GM12878 (cell line): ENCODE measurements at regions not wholly inside any gene's neighbourhood (a gene's known extent, or its start where the extent isn't known, plus 50 kb on each side); places are given as distances from the start of the nearest gene placed in this dataset.
A peak's percentile ranks its signal among the peaks of the same experiment; 100 is the strongest.

ENCODE experiments used
- ATAC-seq: fragments of 200-7000 bp; cut with Tn5 transposase; 3 replicates; pipeline ENCODE4 v1.9.1; 2020; ENCODE audit warnings: mild to moderate bottlenecking, moderate library complexity
- BruUV-seq: library from RNA; stranded (reverse); fragments of 400-500 nt; replicated peaks from 2 replicates; lab custom pipeline; 2021; lab: Mats Ljungman, UMichigan
- CTCF ChIA-PET: fragments of 300-600 bp; sonication (Branson Sonifier 250); formaldehyde crosslinking; extraction: SDS; loops from one replicate; lab custom pipeline; 2021; ENCODE audit warnings: inconsistent platforms; lab: Yijun Ruan, JAX
- POLR2A ChIA-PET: fragments of 350-600 bp; formaldehyde crosslinking; extraction: SDS; loops from one replicate; lab custom pipeline; 2021; ENCODE audit warnings: inconsistent platforms; lab: Charles Lee
- RAD21 ChIA-PET: fragments of 300-600 bp; sonication (Branson Sonifier 250); formaldehyde crosslinking; loops from one replicate; lab custom pipeline; 2023; ENCODE audit warnings: antibody characterized with exemption; ENCODE audit not compliant: unreplicated experiment; lab: Charles Lee
- SMC1A ChIA-PET: fragments of 300-600 bp; sonication (Branson Sonifier 250); formaldehyde crosslinking; loops from one replicate; lab custom pipeline; 2023; ENCODE audit not compliant: unreplicated experiment, uncharacterized antibody; lab: Charles Lee
- DNase-seq: peaks from one replicate; pipeline ENCODE4 v3.0.0-alpha.2; 2011; ENCODE audit warnings: low read depth, low spot score
- FAIRE-seq: peaks from 3 replicates; lab custom pipeline; 2011; peaks lifted over from hg19 to GRCh38; lab: Jason Lieb, UNC
- H2AFZ ChIP-seq: 2 replicates; pipeline ENCODE4 v1.6.0; 2011; ENCODE audit warnings: low read depth, low read length, control low read depth; ENCODE audit not compliant: control insufficient read depth
- H3K27ac ChIP-seq: 2 replicates; pipeline ENCODE4 v1.5.1; 2011; ENCODE audit warnings: control low read depth; ENCODE audit not compliant: control insufficient read depth, insufficient read depth
- H3K27me3 ChIP-seq, 2 experiments: replicated peaks in 1 of 2; 2 replicates each; pipeline versions ENCODE4 v1.6.0 to v1.6.1; 2011; ENCODE audit warnings: low read length in 1 of 2; ENCODE audit not compliant: control insufficient read depth in 2 of 2, insufficient read depth in 2 of 2
- H3K36me3 ChIP-seq, 2 experiments: 2 replicates each; pipeline ENCODE4 v1.5.1; 2011; ENCODE audit warnings: low read length in 1 of 2; ENCODE audit not compliant: control insufficient read depth in 2 of 2, insufficient read depth in 2 of 2
- H3K4me1 ChIP-seq: 2 replicates; pipeline ENCODE4 v1.6.1; 2011; ENCODE audit warnings: mild to moderate bottlenecking, low read length, moderate library complexity, mixed read lengths; ENCODE audit not compliant: control insufficient read depth, insufficient read depth
- H3K4me2 ChIP-seq: 2 replicates; pipeline ENCODE4 v1.6.0; 2011; ENCODE audit warnings: control low read depth; ENCODE audit not compliant: control insufficient read depth, insufficient read depth
- H3K4me3 ChIP-seq: fragments of 200-600 bp; sonication (generic); 2 replicates; pipeline ENCODE4 v1.5.1; 2016
- H3K79me2 ChIP-seq: 2 replicates; pipeline ENCODE4 v1.6.0; 2011; ENCODE audit warnings: low read length; ENCODE audit not compliant: control insufficient read depth, insufficient read depth
- H3K9ac ChIP-seq: 2 replicates; pipeline ENCODE4 v1.8.0; 2011; ENCODE audit warnings: low read length, control low read depth, mixed read lengths; ENCODE audit not compliant: control insufficient read depth, insufficient read depth
- H3K9me3 ChIP-seq: replicated peaks from 3 replicates; pipeline ENCODE4 v1.5.1; 2011; ENCODE audit warnings: mild to moderate bottlenecking, low read length; ENCODE audit not compliant: control insufficient read depth, insufficient read depth
- H4K20me1 ChIP-seq: 2 replicates; pipeline ENCODE4 v1.6.0; 2011; ENCODE audit not compliant: control insufficient read depth, insufficient read depth
- CHD2 ChIP-seq: IDR thresholded peaks from 2 replicates; pipeline ENCODE4 v1.6.1; 2011; ENCODE audit warnings: low read depth, low read length, improper control_type of control experiment, borderline replicate concordance
- E2F4 ChIP-seq: IDR thresholded peaks from 2 replicates; pipeline ENCODE4 v1.6.1; 2012; ENCODE audit warnings: low read depth, low read length, improper control_type of control experiment
- ESRRA ChIP-seq: IDR thresholded peaks from 2 replicates; pipeline ENCODE4 v1.6.1; 2012; ENCODE audit warnings: mild to moderate bottlenecking, low read length, improper control_type of control experiment
- EZH2 ChIP-seq: IDR thresholded peaks from 2 replicates; pipeline ENCODE4 v1.6.1; 2012; ENCODE audit warnings: low read depth, mild to moderate bottlenecking, control low read depth, inconsistent platforms, low read length, borderline replicate concordance; ENCODE audit not compliant: control insufficient read depth
- IKZF1 ChIP-seq: fragments of 450-650 bp; conservative IDR thresholded peaks from 2 replicates; pipeline ENCODE4 v1.6.1; 2017; ENCODE audit warnings: antibody characterized with exemption, mild to moderate bottlenecking
- IRF4 ChIP-seq: IDR thresholded peaks from 2 replicates; pipeline ENCODE4 v1.6.1; 2011; ENCODE audit warnings: low read depth, low read length
- JUNB ChIP-seq: IDR thresholded peaks from 2 replicates; pipeline ENCODE4 v1.6.1; 2016; ENCODE audit warnings: antibody characterized with exemption, mild to moderate bottlenecking
- MAX ChIP-seq: IDR thresholded peaks from 2 replicates; pipeline ENCODE4 v1.6.1; 2012; ENCODE audit warnings: low read depth, low read length, improper control_type of control experiment
- MTA2 ChIP-seq: fragments of 450-650 bp; IDR thresholded peaks from 2 replicates; pipeline ENCODE4 v1.6.1; 2016; ENCODE audit warnings: low read depth, mild to moderate bottlenecking, moderate library complexity
- MYB ChIP-seq: fragments of 150-350 bp; IDR thresholded peaks from 2 replicates; pipeline ENCODE4 v1.6.1; 2014; ENCODE audit warnings: mild to moderate bottlenecking, low read depth, low read length, borderline replicate concordance
- MYC ChIP-seq: IDR thresholded peaks from 2 replicates; pipeline ENCODE4 v1.6.1; 2011; ENCODE audit warnings: mild to moderate bottlenecking, low read length, moderate library complexity, inconsistent platforms; ENCODE audit not compliant: insufficient read depth, insufficient replicate concordance, insufficient read length, severe bottlenecking
- RELB ChIP-seq: fragments of 450-650 bp; IDR thresholded peaks from 2 replicates; pipeline ENCODE4 v1.6.1; 2017; ENCODE audit warnings: low read depth, mild to moderate bottlenecking, moderate library complexity
- RUNX3 ChIP-seq: IDR thresholded peaks from 2 replicates; pipeline ENCODE4 v1.6.1; 2012; ENCODE audit warnings: low read length, inconsistent platforms
- SPI1 ChIP-seq: IDR thresholded peaks from 2 replicates; pipeline ENCODE4 v1.6.1; 2011; ENCODE audit warnings: low read depth, mild to moderate bottlenecking, low read length, moderate library complexity, borderline replicate concordance; ENCODE audit not compliant: insufficient read depth
- WRNIP1 ChIP-seq: IDR thresholded peaks from 2 replicates; pipeline ENCODE4 v1.6.1; 2011; ENCODE audit warnings: low read depth, low read length, improper control_type of control experiment, borderline replicate concordance
- ZBTB11 ChIP-seq: fragments of 450-650 bp; formaldehyde crosslinking; IDR thresholded peaks from 2 replicates; pipeline ENCODE4 v1.5.0; 2022; ENCODE audit warnings: mild to moderate bottlenecking, missing genetic modification characterization
- ZBTB33 ChIP-seq: fragments of 450-650 bp; IDR thresholded peaks from 2 replicates; pipeline ENCODE4 v1.6.1; 2017; ENCODE audit warnings: mild to moderate bottlenecking
- in situ Hi-C: fragments of 300-500 bp; cut with MboI; formaldehyde crosslinking; loops from 9 replicates; pipeline ENCODE4 v1.14.3; 2018; ENCODE audit warnings: mixed read lengths
- intact Hi-C: fragments of 100-400 bp; cut with micrococcal nuclease; formaldehyde crosslinking; loops from one replicate; pipeline ENCODE4 v1.14.2; 2022; ENCODE audit not compliant: unreplicated experiment

GRCh38 chr2:184370954-184371353 is 227.4 kb upstream of the ZNF804A start:
- no peak overlapping the region for H3K4me3 ChIP-seq
- peak; percentile 73 for ATAC-seq
- TF ChIP-seq CHD2 (no peak), JUNB (no peak), MYC (no peak), IKZF1 (0 out of 2 replicates have a peak, but pooled peaks have one; percentile 15), ZBTB33 (no peak), ZBTB11 (CRISPR knock-in tag) (no peak), SPI1 (peak; percentile 56; the same call in 1 of the 2 replicates), RELB (no peak), EZH2 (no peak), MAX (no peak), ESRRA (no peak), MTA2 (peak; percentile 42; the same call in 1 of the 2 replicates), RUNX3 (no peak), WRNIP1 (no peak), E2F4 (no peak), MYB (no peak), IRF4 (no peak)

More at GRCh38 chr2:184370954-184371353, 227.4 kb upstream of the ZNF804A start:
- DNase-seq (no peak), FAIRE-seq (no peak)
- ChIA-PET RAD21 (interaction anchor here (1.2 kb wide), 1 partner anchor 14 kb away, joined by 3 read pairs; no protein-coding TSS in a partner anchor), CTCF (interaction anchor here (0.7 kb wide), 1 partner anchor 23 kb away, joined by 4 read pairs; no protein-coding TSS in a partner anchor), POLR2A (no interaction called here), SMC1A (no interaction called here)
- Histone ChIP-seq H3K9me3 (no peaks in the 10 kb centered on the region), H3K9ac (no peak overlapping the region), H3K27ac (no peak overlapping the region), H3K27me3 (no peaks in the 10 kb centered on the region), H3K79me2 (no peaks in the 10 kb centered on the region), H3K4me1 (no peaks in the 10 kb centered on the region), H4K20me1 (no peaks in the 10 kb centered on the region), H2AFZ (no peak overlapping the region), H3K4me2 (no peak overlapping the region), H3K36me3 (no peaks in the 10 kb centered on the region)
- BruUV-seq: no TSS peak
- intact Hi-C loops (no loop called here), in situ Hi-C loops (no loop called here)
